ENCODE measurements at regions not wholly inside any gene's neighbourhood (a gene's known extent, or its start where the extent isn't known, plus 50 kb on each side); places are given as distances from the start of the nearest gene placed in this dataset.

DNA sequence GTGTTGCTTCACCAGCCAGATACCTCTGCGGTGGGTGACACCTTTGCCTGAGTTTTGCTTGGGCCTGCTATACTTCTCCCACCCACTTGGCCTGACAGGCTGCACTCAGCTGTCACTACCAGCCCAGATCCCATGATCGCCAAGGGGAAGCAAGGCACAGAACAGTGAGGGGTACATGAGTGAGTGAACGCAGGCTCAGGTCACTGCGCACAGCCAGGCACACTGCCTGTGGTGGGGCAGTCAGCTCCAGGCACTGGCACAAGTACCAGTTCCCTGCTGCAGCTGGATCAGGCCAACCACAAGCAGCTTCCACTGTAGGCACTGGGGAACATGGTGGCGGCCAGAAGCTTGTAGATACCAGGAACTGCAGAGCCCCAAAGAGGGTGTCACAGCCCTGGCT, 441.9 kb upstream of the GRM3 start:
- H3K27me3 ChIP-seq: no peaks in the 10 kb centered on the region
- TF ChIP-seq, protein P1, sequence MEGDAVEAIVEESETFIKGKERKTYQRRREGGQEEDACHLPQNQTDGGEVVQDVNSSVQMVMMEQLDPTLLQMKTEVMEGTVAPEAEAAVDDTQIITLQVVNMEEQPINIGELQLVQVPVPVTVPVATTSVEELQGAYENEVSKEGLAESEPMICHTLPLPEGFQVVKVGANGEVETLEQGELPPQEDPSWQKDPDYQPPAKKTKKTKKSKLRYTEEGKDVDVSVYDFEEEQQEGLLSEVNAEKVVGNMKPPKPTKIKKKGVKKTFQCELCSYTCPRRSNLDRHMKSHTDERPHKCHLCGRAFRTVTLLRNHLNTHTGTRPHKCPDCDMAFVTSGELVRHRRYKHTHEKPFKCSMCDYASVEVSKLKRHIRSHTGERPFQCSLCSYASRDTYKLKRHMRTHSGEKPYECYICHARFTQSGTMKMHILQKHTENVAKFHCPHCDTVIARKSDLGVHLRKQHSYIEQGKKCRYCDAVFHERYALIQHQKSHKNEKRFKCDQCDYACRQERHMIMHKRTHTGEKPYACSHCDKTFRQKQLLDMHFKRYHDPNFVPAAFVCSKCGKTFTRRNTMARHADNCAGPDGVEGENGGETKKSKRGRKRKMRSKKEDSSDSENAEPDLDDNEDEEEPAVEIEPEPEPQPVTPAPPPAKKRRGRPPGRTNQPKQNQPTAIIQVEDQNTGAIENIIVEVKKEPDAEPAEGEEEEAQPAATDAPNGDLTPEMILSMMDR (IDR thresholded peaks at IDR 0.05): no peak
- H3K27ac ChIP-seq: no peak overlapping the region
- H3K4me1 ChIP-seq: no peaks in the 10 kb centered on the region
- peaks cover 0 to 5% of the 10 kb centered on the region in 2 donors for H3K9me3 ChIP-seq
- DNase-seq (ENCODE audit: low spot score): no peak
- H3K36me3 ChIP-seq: no peaks in the 10 kb centered on the region
- no peak overlapping the region for H3K4me3 ChIP-seq

DNA sequence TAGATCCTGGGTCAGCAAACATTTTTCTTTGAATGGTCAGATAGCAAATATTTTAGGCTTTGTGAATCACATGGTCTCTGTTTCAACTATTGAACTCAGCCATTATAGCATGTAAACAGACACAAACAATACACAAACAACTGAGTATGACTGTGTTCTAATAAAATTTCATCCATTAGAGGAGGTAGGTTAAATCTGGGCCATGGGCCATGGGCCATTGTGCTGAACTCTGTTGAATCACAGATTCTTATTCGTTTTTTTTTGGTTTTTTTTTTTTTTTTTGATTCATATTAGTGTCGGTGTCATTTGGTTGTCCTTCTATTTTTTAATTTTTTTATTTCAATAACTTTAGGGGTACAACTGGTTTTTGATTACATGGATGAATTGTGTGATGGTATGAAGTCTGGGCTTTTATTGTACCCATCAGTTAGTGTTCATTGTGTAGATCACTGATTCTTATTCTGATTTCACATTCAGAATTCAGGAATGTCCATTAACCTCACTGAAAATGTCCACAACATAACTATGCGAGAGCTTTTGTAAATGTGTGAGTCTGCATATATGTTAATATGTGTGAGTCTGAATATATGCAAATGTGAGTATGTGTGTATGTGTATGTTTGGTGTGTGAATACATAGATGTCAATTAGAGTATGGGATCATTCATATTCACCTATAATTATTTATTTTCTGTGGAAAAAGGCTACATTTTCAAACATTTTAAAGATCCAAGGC, 443.7 kb upstream of the GRM3 start:
- TF ChIP-seq, protein P1 (IDR thresholded peaks at IDR 0.05): no peak
- no peak for DNase-seq (ENCODE audit: low spot score)

DNA sequence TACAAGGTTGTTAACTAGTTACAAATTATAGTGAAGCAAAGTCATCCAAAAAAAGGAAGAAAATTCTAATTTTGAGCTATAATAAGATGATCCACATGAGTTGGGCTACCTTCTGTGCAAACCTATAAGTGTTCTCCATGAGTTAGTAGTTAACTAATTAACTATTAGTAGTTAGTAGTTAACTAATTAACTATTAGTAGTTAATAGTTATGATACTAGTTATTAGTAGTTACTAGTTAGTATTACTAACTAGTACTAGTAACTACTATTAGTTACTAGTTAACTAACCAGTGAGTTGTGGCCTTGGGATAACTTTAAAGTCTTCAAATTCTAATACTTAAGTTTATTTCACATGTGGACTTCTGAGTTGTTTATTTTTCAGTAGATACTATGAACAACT, 453.4 kb upstream of the GRM3 start:
- DNase-seq (ENCODE audit: low spot score): no peak
- TF ChIP-seq, protein P1 (IDR thresholded peaks at IDR 0.05): no peak
- no peaks in the 10 kb centered on the region for H3K4me1 ChIP-seq
- H3K9me3 ChIP-seq: no peaks in the 10 kb centered on the region
- H3K36me3 ChIP-seq: no peaks in the 10 kb centered on the region
- H3K27ac ChIP-seq: no peak overlapping the region
- H3K4me3 ChIP-seq: no peak overlapping the region
- no peaks in the 10 kb centered on the region for H3K27me3 ChIP-seq

More for the DNA sequence above, 443.7 kb upstream of the GRM3 start:
- Histone ChIP-seq H3K36me3 (no peaks in the 10 kb centered on the region), H3K9me3 (peaks cover 0 to 5% of the 10 kb centered on the region in 2 donors), H3K27ac (no peak overlapping the region), H3K4me3 (no peak overlapping the region), H3K27me3 (no peaks in the 10 kb centered on the region), H3K4me1 (no peaks in the 10 kb centered on the region)

DNA sequence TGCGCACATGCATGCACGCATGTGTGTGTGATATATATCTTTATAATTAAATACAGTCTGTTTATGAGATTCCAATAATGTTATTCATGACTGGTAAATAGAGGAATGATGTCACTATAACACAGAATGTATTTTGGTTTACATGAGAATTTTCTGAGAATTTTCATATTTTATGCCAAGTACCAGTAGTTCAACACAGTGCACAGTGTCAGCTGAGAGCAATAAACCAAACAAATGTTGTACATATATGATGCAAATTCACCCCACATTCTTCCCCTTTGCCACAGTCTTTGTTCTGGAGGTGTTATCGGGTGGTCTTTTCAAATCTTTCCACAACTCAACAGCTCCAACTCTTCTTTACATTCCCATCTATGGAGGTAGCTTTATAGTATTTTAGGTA, 462.2 kb upstream of the GRM3 start:
- no peaks in the 10 kb centered on the region for H3K36me3 ChIP-seq
- no peaks in the 10 kb centered on the region for H3K27me3 ChIP-seq
- no peak overlapping the region for H3K27ac ChIP-seq
- no peaks in the 10 kb centered on the region for H3K9me3 ChIP-seq
- H3K4me3 ChIP-seq: no peak overlapping the region
- no peaks in the 10 kb centered on the region for H3K4me1 ChIP-seq
- TF ChIP-seq, protein P1 (IDR thresholded peaks at IDR 0.05): no peak
- no peak for DNase-seq (ENCODE audit: low spot score)

DNA sequence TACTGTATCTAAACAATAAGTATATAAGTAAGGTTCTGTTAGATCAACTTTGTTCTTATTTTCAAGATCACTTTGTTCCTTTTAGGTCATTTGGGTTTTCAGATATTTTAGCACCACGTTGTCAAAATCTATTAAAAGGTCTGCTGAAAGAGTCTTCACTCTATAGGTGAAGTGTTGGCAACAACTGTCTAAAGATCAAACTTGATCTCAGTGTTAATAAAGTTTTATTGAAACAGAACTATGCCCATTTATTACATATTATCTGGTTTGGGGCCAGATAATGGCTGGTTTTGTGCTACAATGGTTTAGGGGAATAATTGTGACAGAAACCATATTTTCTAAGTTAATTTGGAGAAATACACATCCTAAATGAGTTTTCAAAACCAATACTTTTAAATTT, 478.9 kb upstream of the GRM3 start:
- H3K4me3 ChIP-seq: no peak overlapping the region
- no peak overlapping the region for H3K27ac ChIP-seq
- no peaks in the 10 kb centered on the region for H3K4me1 ChIP-seq
- H3K9me3 ChIP-seq: no peaks in the 10 kb centered on the region
- no peaks in the 10 kb centered on the region for H3K36me3 ChIP-seq
- TF ChIP-seq, protein P1 (IDR thresholded peaks at IDR 0.05): no peak
- DNase-seq (ENCODE audit: low spot score): no peak
- H3K27me3 ChIP-seq: no peaks in the 10 kb centered on the region

DNA sequence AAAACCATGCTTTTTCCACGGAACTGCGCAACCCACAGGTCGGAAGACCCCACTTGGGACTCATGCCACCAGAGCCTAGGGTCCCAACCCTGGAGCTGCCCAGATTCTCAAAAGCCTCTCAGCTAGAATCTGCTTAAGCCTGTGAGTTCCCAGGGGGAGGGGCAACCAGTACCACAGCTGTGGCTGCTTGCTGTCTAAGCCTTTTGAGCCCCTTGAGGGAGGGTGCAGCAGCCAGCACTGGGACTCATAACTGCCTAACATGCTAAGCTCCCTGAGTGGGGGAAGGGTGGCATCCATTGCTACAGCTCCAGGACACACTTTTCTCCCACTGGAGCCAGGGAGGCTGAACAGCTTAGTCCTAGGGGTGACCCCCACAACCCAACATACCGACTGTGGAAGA, 485.6 kb upstream of the GRM3 start:
- H3K9me3 ChIP-seq: no peaks in the 10 kb centered on the region
- H3K36me3 ChIP-seq: no peaks in the 10 kb centered on the region
- no peak overlapping the region for H3K27ac ChIP-seq
- TF ChIP-seq, protein P1 (IDR thresholded peaks at IDR 0.05): no peak
- H3K4me1 ChIP-seq: no peaks in the 10 kb centered on the region
- no peak for DNase-seq (ENCODE audit: low spot score)
- no peaks in the 10 kb centered on the region for H3K27me3 ChIP-seq
- H3K4me3 ChIP-seq: no peak overlapping the region
